ENCODE measurements at regions not wholly inside any gene's neighbourhood (a gene's known extent, or its start where the extent isn't known, plus 50 kb on each side); places are given as distances from the start of the nearest gene placed in this dataset.

DNA sequence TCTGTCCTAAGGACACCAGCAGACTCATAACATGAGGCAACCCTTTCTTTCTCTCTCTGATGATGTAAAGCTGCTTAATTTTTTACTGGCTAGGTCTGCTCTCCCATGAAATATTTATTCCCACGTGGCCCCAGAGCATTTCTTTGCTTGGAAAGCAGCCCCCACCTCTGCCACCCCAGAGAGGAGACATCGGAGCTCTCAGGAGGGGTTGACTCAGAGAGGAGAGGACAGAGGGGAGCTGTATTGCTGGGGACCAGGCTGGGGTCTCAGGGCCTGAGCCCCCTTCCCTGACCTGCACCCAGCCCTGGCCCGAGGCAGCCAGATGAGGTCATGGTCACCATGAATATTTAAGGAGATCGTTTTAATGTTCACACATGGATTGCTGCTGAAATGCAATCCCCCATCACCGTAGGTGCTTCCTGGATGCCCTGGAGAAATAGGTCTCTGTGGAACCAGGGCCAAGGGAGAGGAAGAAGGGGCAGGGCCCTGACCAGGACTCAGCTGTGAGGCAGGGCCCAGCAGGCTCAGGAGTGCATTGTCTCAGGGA lies 117.5 kb downstream of the DLL1 start:
- H3K9me3 Mint-ChIP-seq, result no peaks in the 10 kb centered on the region
- peak; percentile 36 for DNase-seq (ENCODE audit: extremely low spot score, unreplicated experiment)
- no peak for TF ChIP-seq CTCF (conservative IDR thresholded peaks at IDR 0.05)
- peaks cover 7% of the 10 kb centered on the region for H3K27me3 Mint-ChIP-seq
- H3K4me1 Mint-ChIP-seq (ENCODE audit: unreplicated experiment), result peaks cover 6% of the 10 kb centered on the region
- H3K27ac Mint-ChIP-seq, result peak overlapping the region; percentile 59
- H3K36me3 Mint-ChIP-seq, result no peaks in the 10 kb centered on the region
- H3K4me3 Mint-ChIP-seq, result no peak overlapping the region

DNA sequence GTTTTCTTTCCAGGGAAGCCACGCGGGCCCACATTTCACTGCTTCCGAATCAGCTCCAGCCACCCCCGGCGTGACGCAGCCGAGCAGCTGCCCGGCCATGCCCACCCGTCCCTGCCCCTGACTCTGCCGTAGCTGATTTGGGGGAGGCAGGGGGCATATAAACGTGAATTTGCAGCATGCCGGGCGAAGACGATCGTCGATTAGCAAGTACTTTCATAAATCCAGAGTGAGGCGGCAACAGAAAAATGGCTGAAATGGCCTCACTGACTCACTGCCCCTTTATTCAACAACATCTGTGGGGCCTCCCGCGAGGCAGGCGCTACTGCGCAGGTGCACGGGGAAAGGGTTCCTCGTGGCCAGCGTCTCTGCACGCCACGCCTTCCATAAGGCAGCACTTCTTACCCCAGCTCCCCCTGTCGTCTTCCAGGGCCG lies 118.0 kb downstream of the DLL1 start:
- Mint-ChIP-seq H3K27ac (peak overlapping the region; percentile 59), H3K36me3 (no peaks in the 10 kb centered on the region), H3K9me3 (no peaks in the 10 kb centered on the region), H3K4me1 (ENCODE audit: unreplicated experiment) (peaks cover 6% of the 10 kb centered on the region), H3K4me3 (no peak overlapping the region), H3K27me3 (peaks cover 7% of the 10 kb centered on the region)
- peak; percentile 60 for DNase-seq (ENCODE audit: extremely low spot score, unreplicated experiment)
- TF ChIP-seq CTCF (conservative IDR thresholded peaks at IDR 0.05), result no peak

- H3K27ac Mint-ChIP-seq, result no peak overlapping the region
- no peaks in the 10 kb centered on the region for H3K36me3 Mint-ChIP-seq
- no peak overlapping the region for H3K4me3 Mint-ChIP-seq
- no peak for TF ChIP-seq CTCF (conservative IDR thresholded peaks at IDR 0.05)
- H3K9me3 Mint-ChIP-seq, result no peaks in the 10 kb centered on the region
- peaks cover 6% of the 10 kb centered on the region for H3K4me1 Mint-ChIP-seq (ENCODE audit: unreplicated experiment)
- peak; percentile 34 for DNase-seq (ENCODE audit: extremely low spot score, unreplicated experiment)
- peaks cover 7% of the 10 kb centered on the region for H3K27me3 Mint-ChIP-seq
Observed at GRCh38 chr6:170172392-170172791, 118.5 kb downstream of the DLL1 start.

DNA sequence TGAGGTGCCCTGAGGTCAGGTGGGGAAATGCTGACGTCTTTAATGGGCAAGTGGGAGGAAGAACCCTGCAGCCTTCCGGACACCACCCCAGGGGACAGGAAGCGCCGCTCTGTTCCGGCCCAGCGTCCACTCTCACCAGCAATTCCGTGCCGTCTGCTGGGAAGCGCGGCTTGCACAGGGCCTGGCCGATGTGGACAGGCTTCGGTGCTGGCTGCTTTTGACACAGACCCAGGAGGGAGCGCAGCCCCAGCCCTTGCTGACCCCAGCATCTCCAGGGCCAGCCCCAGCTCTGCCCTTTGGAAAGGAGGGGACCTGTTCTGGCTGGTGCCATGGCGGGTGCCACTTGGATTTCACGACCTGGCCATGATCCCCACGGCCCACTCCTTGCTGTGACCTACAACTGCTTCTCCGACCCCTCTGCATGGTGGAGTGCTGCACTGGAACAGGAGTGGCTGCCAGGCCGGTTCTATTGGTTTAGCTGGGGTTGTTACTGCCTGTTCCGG lies 123.2 kb downstream of the DLL1 start:
- no peak overlapping the region for H3K27ac Mint-ChIP-seq
- no peaks in the 10 kb centered on the region for H3K9me3 Mint-ChIP-seq
- no peaks in the 10 kb centered on the region for H3K36me3 Mint-ChIP-seq
- TF ChIP-seq CTCF (conservative IDR thresholded peaks at IDR 0.05), result no peak
- H3K4me1 Mint-ChIP-seq (ENCODE audit: unreplicated experiment), result peaks cover 10% of the 10 kb centered on the region
- no peak overlapping the region for H3K4me3 Mint-ChIP-seq
- peaks cover 11% of the 10 kb centered on the region for H3K27me3 Mint-ChIP-seq
- no peak for DNase-seq (ENCODE audit: extremely low spot score, unreplicated experiment)

- no peak overlapping the region for H3K4me3 Mint-ChIP-seq
- H3K36me3 Mint-ChIP-seq, result no peaks in the 10 kb centered on the region
- TF ChIP-seq CTCF (conservative IDR thresholded peaks at IDR 0.05), result no peak
- H3K9me3 Mint-ChIP-seq, result no peaks in the 10 kb centered on the region
- H3K27ac Mint-ChIP-seq, result no peak overlapping the region
- DNase-seq (ENCODE audit: extremely low spot score, unreplicated experiment), result no peak
- H3K27me3 Mint-ChIP-seq, result peaks cover 8% of the 10 kb centered on the region
- H3K4me1 Mint-ChIP-seq (ENCODE audit: unreplicated experiment), result peaks cover 11% of the 10 kb centered on the region
Observed at GRCh38 chr6:170166511-170167122, 124.3 kb downstream of the DLL1 start.

Measured in type B pancreatic cell (in vitro differentiated cells).